HCT116 (cell line): ENCODE measurements at regions not wholly inside any gene's neighbourhood (a gene's known extent, or its start where the extent isn't known, plus 50 kb on each side); places are given as distances from the start of the nearest gene placed in this dataset.

Experiments used
- ATAC-seq: fragments of 200-7000 bp; cut with Tn5 transposase; 2 replicates; pipeline ENCODE4 v1.9.1; 2020; ENCODE audit warnings: mild to moderate bottlenecking, moderate library complexity
- BruUV-seq: library from RNA; stranded (reverse); fragments of 400-500 nt; replicated peaks from 2 replicates; lab custom pipeline; 2021; lab: Mats Ljungman, UMichigan
- CTCF ChIA-PET: fragments of 300-600 bp; sonication (Branson Sonifier 250); formaldehyde crosslinking; loops from one replicate; lab custom pipeline; 2021; ENCODE audit warnings: antibody characterized with exemption; lab: Charles Lee
- POLR2A ChIA-PET: fragments of 300-600, 350-600 bp; sonication (Branson Sonifier 250); formaldehyde crosslinking; loops from one replicate; lab custom pipeline; 2021; ENCODE audit warnings: antibody characterized with exemption; lab: Charles Lee
- RAD21 ChIA-PET, 2 experiments: fragments of 300-600 bp; sonication (Branson Sonifier 250); formaldehyde crosslinking; loops; one replicate each; lab custom pipeline; 2023; ENCODE audit warnings: low total read pairs in 2 of 2; ENCODE audit not compliant: uncharacterized antibody in 2 of 2, unreplicated experiment in 2 of 2, low non-redundant PET in 1 of 2; lab: Charles Lee
- DNase-seq: peaks from one replicate; pipeline ENCODE4 v3.0.0-alpha.2; 2010; ENCODE audit warnings: low read depth, low spot score
- H2AFZ ChIP-seq: fragments of 200-600 bp; shearing (Covaris generic), sonication (generic); 2 replicates; pipeline ENCODE4 v1.6.1; 2017; ENCODE audit warnings: low read depth, mixed run types, mixed read lengths, antibody characterized with exemption, low read length; ENCODE audit not compliant: poor library complexity, severe bottlenecking
- H3K27ac ChIP-seq: 2 replicates; pipeline ENCODE4 v1.5.1; 2012; ENCODE audit warnings: low read depth, low read length
- H3K27me3 ChIP-seq: fragments of 200-600 bp; sonication (generic); 2 replicates; pipeline ENCODE4 v1.6.1; 2016; ENCODE audit warnings: mixed run types, low read length, mixed read lengths; ENCODE audit not compliant: insufficient read depth
- H3K36me3 ChIP-seq, 2 experiments: fragments of 200-500 bp in 1 of 2; fragments of 200-600 bp in 1 of 2; sonication (Bioruptor generic) in 1 of 2; sonication (generic) in 1 of 2; 2 replicates each; pipeline versions ENCODE4 v1.5.1 to v1.6.1; 2014 to 2016; ENCODE audit warnings: low read length in 2 of 2, inconsistent platforms in 1 of 2, mixed read lengths in 1 of 2, mixed run types in 1 of 2; ENCODE audit not compliant: insufficient read depth in 2 of 2, control insufficient read depth in 1 of 2
- H3K4me1 ChIP-seq, 2 experiments: fragments of 200-600 bp in 1 of 2; sonication (generic) in 1 of 2; 2 replicates each; pipeline versions ENCODE4 v1.5.1 to v1.6.1; 2012 to 2017; ENCODE audit warnings: low read length in 2 of 2, inconsistent platforms in 1 of 2, mild to moderate bottlenecking in 1 of 2, mixed read lengths in 1 of 2, mixed run types in 1 of 2, moderate library complexity in 1 of 2; ENCODE audit not compliant: insufficient read depth in 2 of 2, control insufficient read depth in 1 of 2
- H3K4me2 ChIP-seq: fragments of 200-600 bp; sonication (generic); 2 replicates; pipeline ENCODE4 v1.6.1; 2017; ENCODE audit warnings: mixed run types, low read length, mixed read lengths
- H3K4me3 ChIP-seq, 2 experiments: fragments of 200-600 bp in 1 of 2; sonication (generic) in 1 of 2; replicated peaks in 1 of 2; 2 replicates each; pipeline ENCODE4 v1.5.1; 2011 to 2016; ENCODE audit warnings: low read length in 2 of 2, control low read depth in 1 of 2, low read depth in 1 of 2, mild to moderate bottlenecking in 1 of 2, mixed read lengths in 1 of 2, mixed run types in 1 of 2
- H3K79me2 ChIP-seq: fragments of 200-600 bp; sonication (generic); 2 replicates; pipeline ENCODE4 v1.6.1; 2017; ENCODE audit warnings: mild to moderate bottlenecking, mixed run types, low read length, moderate library complexity, mixed read lengths; ENCODE audit not compliant: insufficient read depth
- H3K9ac ChIP-seq: fragments of 200-600 bp; sonication (generic); 2 replicates; pipeline ENCODE4 v1.6.1; 2016; ENCODE audit warnings: low read length, mixed read lengths
- H3K9me2 ChIP-seq: fragments of 200-600 bp; sonication (generic), shearing (Covaris generic); 2 replicates; pipeline ENCODE4 v1.6.1; 2017; ENCODE audit warnings: mixed run types, mild to moderate bottlenecking, moderate library complexity; ENCODE audit not compliant: insufficient read depth
- H3K9me3 ChIP-seq, 2 experiments: fragments of 200-500 bp in 1 of 2; fragments of 200-600 bp in 1 of 2; sonication (Bioruptor generic) in 1 of 2; sonication (generic) in 1 of 2; 2 replicates each; pipeline ENCODE4 v1.6.1; 2014 to 2017; ENCODE audit warnings: low read length in 2 of 2, mixed read lengths in 2 of 2, inconsistent platforms in 1 of 2, low read depth in 1 of 2, mild to moderate bottlenecking in 1 of 2, mixed run types in 1 of 2, moderate library complexity in 1 of 2; ENCODE audit not compliant: control insufficient read depth in 1 of 2, insufficient read depth in 1 of 2
- H4K20me1 ChIP-seq: fragments of 200-600 bp; sonication (generic), shearing (Covaris generic); 2 replicates; pipeline ENCODE4 v1.6.1; 2017; ENCODE audit warnings: mixed run types, mild to moderate bottlenecking, moderate library complexity; ENCODE audit not compliant: insufficient read depth
- ATF3 ChIP-seq: IDR thresholded peaks from 2 replicates; pipeline ENCODE4 v1.6.1; 2012
- CEBPB ChIP-seq: IDR thresholded peaks from 2 replicates; pipeline ENCODE4 v1.6.1; 2012; ENCODE audit warnings: low read depth
- CTCF ChIP-seq, 3 experiments: fragments of 200-600 bp in 1 of 3; sonication (generic) in 1 of 3; IDR thresholded peaks in 2 of 3; conservative IDR thresholded peaks in 1 of 3; 2 replicates each; pipeline ENCODE4 v1.5.1; 2012 to 2017; ENCODE audit warnings: low read depth in 2 of 3, low read length in 2 of 3, antibody characterized with exemption in 1 of 3, borderline replicate concordance in 1 of 3, control low read depth in 1 of 3, mild to moderate bottlenecking in 1 of 3, mixed read lengths in 1 of 3, mixed run types in 1 of 3, moderate library complexity in 1 of 3; ENCODE audit not compliant: insufficient read depth in 1 of 3
- EZH2 ChIP-seq: fragments of 200-600 bp; sonication (generic); IDR thresholded peaks from 2 replicates; pipeline ENCODE4 v1.6.1; 2017; ENCODE audit warnings: antibody characterized with exemption, mixed run types
- MAX ChIP-seq: IDR thresholded peaks from 2 replicates; pipeline ENCODE4 v1.6.1; 2012
- POLR2A ChIP-seq: IDR thresholded peaks from 2 replicates; pipeline ENCODE4 v1.7.0; 2011; ENCODE audit warnings: borderline replicate concordance; ENCODE audit not compliant: insufficient read depth, insufficient read length; ENCODE audit errors: extremely low read depth
- POLR2AphosphoS5 ChIP-seq: IDR thresholded peaks from 2 replicates; pipeline ENCODE4 v1.6.1; 2011; ENCODE audit warnings: mild to moderate bottlenecking, low read depth, low read length, moderate library complexity
- RAD21 ChIP-seq: IDR thresholded peaks from 2 replicates; pipeline ENCODE4 v1.6.1; 2012; ENCODE audit warnings: low read depth, mild to moderate bottlenecking
- SIN3A ChIP-seq: IDR thresholded peaks from 2 replicates; pipeline ENCODE4 v1.6.1; 2012; ENCODE audit warnings: low read depth
- SP1 ChIP-seq: IDR thresholded peaks from 2 replicates; pipeline ENCODE4 v1.6.1; 2012; ENCODE audit warnings: low read depth
- TCF7L2 ChIP-seq: IDR thresholded peaks from 2 replicates; pipeline ENCODE4 v1.7.0; 2011; ENCODE audit warnings: borderline replicate concordance, inconsistent platforms; ENCODE audit not compliant: insufficient read depth, insufficient read length; ENCODE audit errors: extremely low read depth
- ZBTB33 ChIP-seq: IDR thresholded peaks from 2 replicates; pipeline ENCODE4 v1.6.1; 2011; ENCODE audit warnings: mild to moderate bottlenecking, low read length, moderate library complexity; ENCODE audit not compliant: insufficient replicate concordance; ENCODE audit errors: extremely low read depth
- ZNF274 ChIP-seq: fragments of 200-500 bp; sonication (Bioruptor generic); IDR thresholded peaks from 2 replicates; pipeline ENCODE4 v1.6.1; 2014; ENCODE audit warnings: mild to moderate bottlenecking, low read depth, low read length, inconsistent platforms
- intact Hi-C: fragments of 100-400 bp; cut with micrococcal nuclease; formaldehyde crosslinking; loops from 2 replicates; pipeline ENCODE4 v1.10.0; 2022

- RAD21 ChIA-PET, result no interaction called here
- BruUV-seq, result no TSS peak
These were observed 309.0 kb downstream of the TEX29 start for GRCh38 chr13:111629457-111629856.

More at GRCh38 chr13:111629457-111629856, 309.0 kb downstream of the TEX29 start:
- H2AFZ ChIP-seq, result no peak overlapping the region
- H3K36me3 ChIP-seq, result no peaks in the 10 kb centered on the region
- no peak overlapping the region for H3K27ac ChIP-seq
- H3K9ac ChIP-seq, result no peak overlapping the region
- no peak overlapping the region for H3K4me3 ChIP-seq
- no peak for ATAC-seq
- H3K27me3 ChIP-seq, result peaks cover 36% of the 10 kb centered on the region
- H3K4me2 ChIP-seq, result no peak overlapping the region
- no peak for DNase-seq
- POLR2A ChIA-PET, result no interaction called here
- CTCF ChIA-PET, result no interaction called here
- intact Hi-C loops, result no loop called here
- H3K79me2 ChIP-seq, result no peaks in the 10 kb centered on the region
- H3K9me2 ChIP-seq, result no peaks in the 10 kb centered on the region
- TF ChIP-seq CEBPB (no peak), TCF7L2 (no peak), CTCF (IDR thresholded peaks at IDR 0.05 in 2 of 3, conservative IDR thresholded peaks at IDR 0.05 in 1 of 3; ENCODE audit: borderline replicate concordance in 1 of 3, insufficient read depth in 1 of 3, low read depth in 2 of 3, low read length in 2 of 3) (no peak), RAD21 (no peak), ATF3 (no peak), ZNF274 (no peak), EZH2 (no peak), ZBTB33 (no peak), POLR2A (no peak), SP1 (no peak), POLR2AphosphoS5 (no peak), MAX (no peak), SIN3A (no peak)
- no peaks in the 10 kb centered on the region for H4K20me1 ChIP-seq
- H3K4me1 ChIP-seq, result no peaks in the 10 kb centered on the region
- H3K9me3 ChIP-seq, result no peaks in the 10 kb centered on the region
